ENCODE measurements at regions not wholly inside any gene's neighbourhood (a gene's known extent, or its start where the extent isn't known, plus 50 kb on each side); places are given as distances from the start of the nearest gene placed in this dataset.
"Not testable (repeated sequence)": the region's sequence is repeated elsewhere in the genome, so short reads cannot be mapped to it uniquely, and the experiment has no call there.

DNA sequence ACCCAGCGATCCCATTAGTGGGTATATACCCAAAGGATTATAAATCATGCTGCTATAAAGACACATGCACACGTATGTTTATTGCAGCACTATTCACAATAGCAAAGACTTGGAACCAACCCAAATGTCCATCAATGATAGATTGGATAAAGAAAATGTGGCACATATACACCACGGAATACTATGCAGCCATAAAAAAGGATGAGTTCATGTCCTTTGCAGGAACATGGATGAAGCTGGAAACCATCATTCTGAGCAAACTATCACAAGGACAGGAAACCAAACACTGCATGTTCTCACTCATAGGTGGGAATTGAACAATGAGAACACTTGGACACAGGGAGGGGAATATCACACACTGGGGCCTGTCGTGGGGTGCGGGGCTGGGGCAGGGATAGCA is 230.0 kb upstream of the RREB1 start:
- H3K4me1 ChIP-seq (ENCODE audit: control insufficient read depth, insufficient read depth, low read length); CTCF ChIA-PET; H3K9me3 ChIP-seq (ENCODE audit: control insufficient read depth, insufficient read depth, low read depth, low read length); POLR2A ChIA-PET; H3K36me3 ChIP-seq (ENCODE audit: control insufficient read depth in 2 of 2, insufficient read depth in 1 of 2, low read length in 2 of 2); H3K4me3 ChIP-seq (ENCODE audit: low read depth, low read length); H3K27ac ChIP-seq (ENCODE audit: extremely low read depth, low read depth, low read length): not testable (repeated sequence)
- peak; percentile 96 for TF ChIP-seq ZNF146 (tag by site-specific recombination; IDR thresholded peaks at IDR 0.05)
- TF ChIP-seq, protein P1, sequence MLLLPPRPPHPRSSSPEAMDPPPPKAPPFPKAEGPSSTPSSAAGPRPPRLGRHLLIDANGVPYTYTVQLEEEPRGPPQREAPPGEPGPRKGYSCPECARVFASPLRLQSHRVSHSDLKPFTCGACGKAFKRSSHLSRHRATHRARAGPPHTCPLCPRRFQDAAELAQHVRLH (tag by site-specific recombination; IDR thresholded peaks at IDR 0.05) = 0 out of 2 replicates have a peak, but pooled peaks have one; percentile 24

DNA sequence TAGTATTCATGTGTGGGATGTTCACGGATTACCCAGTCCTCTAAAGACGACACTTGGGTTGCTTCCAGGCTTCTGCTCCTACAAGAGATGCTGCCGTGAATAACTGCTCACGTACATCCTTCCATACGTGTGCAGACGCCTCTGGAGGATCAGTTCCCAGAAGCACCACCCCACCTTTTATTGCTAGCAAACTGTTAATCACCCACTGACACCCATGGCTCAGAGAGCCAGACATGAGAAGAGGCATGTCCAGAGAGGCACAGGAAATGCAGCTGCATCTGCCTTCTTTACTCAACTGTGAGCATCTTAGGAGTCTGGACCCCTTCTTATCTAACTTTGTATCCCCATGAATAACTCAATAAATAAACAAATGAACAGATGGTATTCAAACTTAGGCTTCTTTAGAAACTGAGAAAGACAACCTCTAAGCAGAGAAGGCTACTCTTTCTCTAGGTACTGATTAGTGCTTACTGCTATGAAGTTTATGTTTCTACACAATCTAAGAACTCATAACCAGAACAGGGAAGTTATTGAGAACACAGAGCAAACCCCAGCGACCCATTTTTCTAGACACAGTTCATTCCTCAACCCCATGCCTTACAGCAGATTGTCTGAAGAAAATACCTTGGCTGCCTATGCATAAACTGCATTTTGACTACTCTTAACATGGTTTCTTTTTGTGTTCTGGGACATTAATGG is 228.7 kb upstream of the RREB1 start:
- no peaks in the 10 kb centered on the region for H3K9me3 ChIP-seq (ENCODE audit: control insufficient read depth, insufficient read depth, low read depth, low read length)
- TF ChIP-seq, protein P2, sequence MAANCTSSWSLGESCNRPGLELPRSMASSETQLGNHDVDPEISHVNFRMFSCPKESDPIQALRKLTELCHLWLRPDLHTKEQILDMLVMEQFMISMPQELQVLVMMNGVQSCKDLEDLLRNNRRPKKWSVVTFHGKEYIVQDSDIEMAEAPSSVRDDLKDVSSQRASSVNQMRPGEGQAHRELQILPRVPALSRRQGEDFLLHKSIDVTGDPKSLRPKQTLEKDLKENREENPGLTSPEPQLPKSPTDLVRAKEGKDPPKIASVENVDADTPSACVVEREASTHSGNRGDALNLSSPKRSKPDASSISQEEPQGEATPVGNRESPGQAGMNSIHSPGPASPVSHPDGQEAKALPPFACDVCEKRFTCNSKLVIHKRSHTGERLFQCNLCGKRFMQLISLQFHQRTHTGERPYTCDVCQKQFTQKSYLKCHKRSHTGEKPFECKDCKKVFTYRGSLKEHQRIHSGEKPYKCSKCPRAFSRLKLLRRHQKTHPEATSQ (tag by site-specific recombination; IDR thresholded peaks at IDR 0.05) = no peak
- TF ChIP-seq YY1 (tag by site-specific recombination; IDR thresholded peaks at IDR 0.05) (no peak), ZNF394 (tag by site-specific recombination; IDR thresholded peaks at IDR 0.05; ENCODE audit: borderline replicate concordance) (no peak), ZNF121 (tag by site-specific recombination; IDR thresholded peaks at IDR 0.05) (no peak), ZNF211 (tag by site-specific recombination; IDR thresholded peaks at IDR 0.05; ENCODE audit: low read depth) (no peak), KLF9 (tag by site-specific recombination; IDR thresholded peaks at IDR 0.05; ENCODE audit: low read depth) (no peak), ZNF449 (tag by site-specific recombination; IDR thresholded peaks at IDR 0.05) (no peak), ZNF26 (tag by site-specific recombination; IDR thresholded peaks at IDR 0.05) (no peak), SP3 (tag by site-specific recombination; IDR thresholded peaks at IDR 0.05) (no peak), ZBTB17 (tag by site-specific recombination; IDR thresholded peaks at IDR 0.05) (no peak)
- ChIA-PET POLR2A (no interaction called here), CTCF (no interaction called here)
- H3K36me3 ChIP-seq (ENCODE audit: control insufficient read depth in 2 of 2, insufficient read depth in 1 of 2, low read length in 2 of 2) = no peaks in the 10 kb centered on the region
- no peaks in the 10 kb centered on the region for H3K4me1 ChIP-seq (ENCODE audit: control insufficient read depth, insufficient read depth, low read length)
- H3K4me3 ChIP-seq (ENCODE audit: low read depth, low read length) = no peak overlapping the region
- no peak overlapping the region for H3K27ac ChIP-seq (ENCODE audit: extremely low read depth, low read depth, low read length)

GRCh38 chr6:6879586-6879974 is 228.2 kb upstream of the RREB1 start:
- CTCF ChIA-PET; H3K27ac ChIP-seq (ENCODE audit: extremely low read depth, low read depth, low read length); POLR2A ChIA-PET; H3K4me1 ChIP-seq (ENCODE audit: control insufficient read depth, insufficient read depth, low read length); H3K9me3 ChIP-seq (ENCODE audit: control insufficient read depth, insufficient read depth, low read depth, low read length); H3K4me3 ChIP-seq (ENCODE audit: low read depth, low read length); H3K36me3 ChIP-seq (ENCODE audit: control insufficient read depth in 2 of 2, insufficient read depth in 1 of 2, low read length in 2 of 2): not testable (repeated sequence)
- TF ChIP-seq ZFHX2 (tag by site-specific recombination; conservative IDR thresholded peaks at IDR 0.05) (peak; percentile 57), GLIS1 (tag by site-specific recombination; IDR thresholded peaks at IDR 0.05) (peak; percentile 16; the same call in 1 of the 2 replicates)

All from HEK293 (cell line).